HG03025 (cell line): ENCODE measurements at regions not wholly inside any gene's neighbourhood (a gene's known extent, or its start where the extent isn't known, plus 50 kb on each side); places are given as distances from the start of the nearest gene placed in this dataset.
"Not testable (repeated sequence)": the region's sequence is repeated elsewhere in the genome, so short reads cannot be mapped to it uniquely, and the experiment has no call there.

Experiments
- ATAC-seq: cut with Tn5 transposase; IDR thresholded peaks from one replicate; pipeline ENCODE4 v1.9.1; 2021; ENCODE audit warnings: mild to moderate bottlenecking, moderate library complexity; ENCODE audit not compliant: unreplicated experiment, low FRiP score

GRCh38 chr20:50323777-50324775 lies 133.4 kb downstream of the CEBPB start:
- ATAC-seq, result no peak

DNA sequence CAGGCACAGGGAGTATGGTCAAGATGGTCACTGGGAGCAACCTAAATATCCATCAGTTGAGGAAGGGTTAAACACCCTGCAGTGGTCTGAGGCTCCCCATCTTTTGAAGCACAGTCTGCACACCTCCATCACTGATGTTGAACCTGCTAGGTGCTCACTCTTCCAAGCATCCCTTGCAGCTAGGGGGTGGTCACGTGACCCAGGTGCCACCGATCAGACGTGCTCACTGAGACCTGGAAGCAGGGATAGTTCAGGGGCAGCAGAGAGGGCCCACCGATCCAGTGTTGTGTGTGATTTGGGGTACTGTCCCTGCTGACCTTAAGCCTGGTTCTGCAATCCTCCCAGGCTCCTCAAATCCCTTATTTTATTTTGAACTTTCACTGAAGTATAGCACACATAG lies 134.6 kb downstream of the CEBPB start:
- ATAC-seq, result no peak

GRCh38 chr20:50325651-50326050 lies 135.0 kb downstream of the CEBPB start:
- no peak for ATAC-seq

DNA sequence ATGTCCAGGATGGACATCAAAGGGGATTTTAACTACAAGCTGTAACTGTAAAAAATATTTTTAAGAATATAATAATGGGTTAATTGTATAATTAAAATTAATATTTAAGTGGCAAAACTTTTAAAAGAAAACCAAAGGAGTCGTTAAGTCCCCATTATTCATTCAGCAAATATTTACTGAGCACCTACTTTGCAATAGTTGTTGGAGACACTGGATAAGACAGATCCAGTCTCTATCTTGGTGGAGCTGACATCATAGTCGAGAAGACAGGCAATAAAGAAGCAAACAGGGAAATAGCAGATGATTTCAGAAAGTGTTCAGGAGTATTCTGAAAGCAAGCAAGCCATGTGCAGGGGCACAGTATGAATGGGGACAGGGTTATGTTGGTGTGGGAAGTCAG lies 137.0 kb downstream of the CEBPB start:
- ATAC-seq, result no peak

DNA sequence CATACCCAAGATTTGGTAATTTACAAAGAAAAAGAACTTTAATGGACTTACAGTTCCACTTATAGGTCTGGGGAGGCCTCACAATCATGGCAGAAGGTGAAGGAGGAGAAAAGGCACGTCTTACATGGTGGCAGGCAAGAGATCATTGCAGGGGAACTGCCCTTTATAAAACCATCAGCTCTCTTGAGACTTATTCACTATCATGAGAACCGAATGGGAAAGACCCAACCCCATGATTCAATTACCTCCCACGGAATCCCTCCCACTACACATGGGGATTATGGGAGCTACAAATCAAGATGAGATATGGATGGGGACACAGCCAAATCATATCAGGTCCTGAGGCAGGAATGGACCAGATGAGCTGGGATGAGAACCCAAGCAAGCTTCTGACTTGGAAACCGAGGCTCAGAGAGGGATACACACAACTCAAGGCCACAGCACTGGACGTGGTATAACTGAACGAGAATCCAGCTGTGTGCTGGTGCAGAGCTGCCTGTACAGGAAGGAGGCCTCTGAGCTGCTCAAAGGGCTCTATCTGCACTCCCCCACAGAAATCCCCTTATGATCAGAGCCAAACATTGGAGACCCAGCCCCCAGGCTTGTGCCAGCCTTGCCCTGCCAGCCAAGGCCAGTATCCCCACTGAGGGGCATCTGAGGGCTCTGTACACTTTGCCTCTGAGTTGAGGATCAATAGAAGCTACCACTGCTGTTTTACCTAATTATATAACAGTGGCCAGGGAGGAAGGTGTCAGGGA lies 137.8 kb downstream of the CEBPB start:
- no peak for ATAC-seq

DNA sequence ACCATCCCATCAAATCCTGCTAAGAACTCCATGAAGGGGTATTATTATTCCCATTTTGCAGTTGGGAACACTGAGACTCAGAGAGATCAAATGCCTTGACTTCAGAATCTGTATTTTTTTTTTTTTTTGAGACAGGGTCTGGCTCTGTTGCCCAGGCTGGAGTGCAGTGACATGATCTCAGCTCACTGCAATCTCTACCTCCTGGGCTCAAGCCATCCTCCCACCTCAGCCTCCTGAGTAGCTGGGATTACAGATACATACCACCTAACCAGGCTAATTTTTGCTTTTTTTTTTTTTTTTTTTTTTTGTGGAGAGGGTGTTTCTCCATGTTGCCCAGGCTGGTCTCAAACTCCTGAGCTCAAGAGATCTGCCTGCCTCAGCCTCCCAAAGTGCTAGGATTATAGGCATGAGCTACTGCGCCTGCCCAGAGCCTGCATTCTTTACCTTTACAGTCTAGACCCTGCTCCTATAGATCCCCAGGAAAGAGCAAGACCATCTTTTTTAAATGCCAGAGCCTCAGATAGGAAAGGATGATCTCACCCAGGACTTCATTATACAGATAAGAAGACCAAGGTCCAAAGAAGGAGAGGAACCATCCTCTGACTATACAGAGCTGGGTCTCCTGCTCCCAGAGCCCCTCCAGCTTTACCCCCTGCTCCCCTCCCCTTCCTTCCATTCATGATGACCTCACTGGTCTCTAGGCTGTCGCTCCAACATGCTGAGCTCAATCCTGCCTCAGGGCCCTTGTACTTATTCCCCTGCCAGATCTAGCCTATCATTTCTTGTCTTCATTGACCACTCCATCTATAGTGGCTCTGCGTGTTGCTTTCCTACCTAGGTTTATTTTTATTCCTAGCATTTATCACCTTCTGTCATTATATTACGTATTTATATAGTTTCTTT lies 138.6 kb downstream of the CEBPB start:
- no peak for ATAC-seq

DNA sequence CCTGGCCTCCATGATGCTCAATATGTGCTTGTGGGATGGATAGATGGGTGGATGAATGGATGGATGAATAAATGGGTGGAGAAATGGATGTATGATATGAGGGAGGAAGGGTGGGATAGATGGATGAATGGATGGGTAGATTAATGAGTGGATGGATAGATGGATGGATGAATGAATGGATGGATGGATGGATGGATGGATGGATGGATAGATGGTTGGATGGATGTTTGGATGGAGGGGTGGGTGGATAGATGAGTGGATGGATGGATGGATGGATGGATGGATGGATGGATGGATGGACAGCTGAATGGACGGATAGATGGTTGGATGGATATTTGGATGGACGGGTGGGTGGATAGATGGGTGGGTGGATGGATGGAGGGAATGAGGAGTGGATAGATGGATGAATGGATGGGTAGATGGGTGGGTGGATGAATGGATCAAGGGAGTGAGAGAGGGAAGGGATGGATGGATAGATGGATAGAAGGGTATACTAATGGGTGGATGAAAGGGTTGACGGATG lies 139.4 kb downstream of the CEBPB start:
- no peak for ATAC-seq

DNA sequence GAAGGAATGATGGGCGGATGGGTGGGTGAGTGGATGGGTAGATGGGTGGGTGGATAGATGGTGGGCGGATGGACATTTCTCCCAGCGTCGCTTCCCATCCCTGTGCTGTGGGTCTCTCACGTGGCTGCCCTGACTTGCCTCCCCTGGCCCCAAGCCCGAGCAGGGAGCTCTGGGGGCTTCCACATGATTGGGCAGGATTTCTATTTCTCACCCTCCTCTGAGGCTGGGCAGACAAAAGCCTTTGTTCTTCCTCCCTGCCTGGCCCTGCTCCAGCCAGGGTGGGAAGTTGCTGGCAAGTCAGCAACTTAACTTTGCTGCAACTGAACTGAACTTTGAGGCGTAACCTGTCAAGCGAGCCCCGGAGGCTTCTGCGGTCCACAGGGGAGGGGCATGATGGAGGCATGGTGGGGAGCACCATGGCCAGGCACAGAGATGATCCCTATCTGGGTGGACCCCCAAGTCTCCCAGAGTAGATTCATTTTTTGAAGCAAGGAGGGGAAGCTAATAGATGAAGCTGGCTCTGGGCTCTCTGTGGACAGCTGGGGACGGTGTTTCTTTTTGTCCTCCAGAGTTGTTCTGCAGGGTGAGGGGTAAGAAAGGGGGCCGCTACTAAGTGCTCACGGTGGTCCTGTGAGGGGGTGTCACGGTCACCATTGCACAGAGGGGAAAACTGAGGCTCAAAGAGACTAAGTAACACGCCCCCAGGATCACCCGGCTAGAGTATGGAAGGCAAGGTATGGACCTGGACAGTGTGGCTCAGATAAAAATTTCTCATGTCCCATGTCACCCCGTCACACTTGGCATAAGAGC lies 140.1 kb downstream of the CEBPB start:
- no peak for ATAC-seq

DNA sequence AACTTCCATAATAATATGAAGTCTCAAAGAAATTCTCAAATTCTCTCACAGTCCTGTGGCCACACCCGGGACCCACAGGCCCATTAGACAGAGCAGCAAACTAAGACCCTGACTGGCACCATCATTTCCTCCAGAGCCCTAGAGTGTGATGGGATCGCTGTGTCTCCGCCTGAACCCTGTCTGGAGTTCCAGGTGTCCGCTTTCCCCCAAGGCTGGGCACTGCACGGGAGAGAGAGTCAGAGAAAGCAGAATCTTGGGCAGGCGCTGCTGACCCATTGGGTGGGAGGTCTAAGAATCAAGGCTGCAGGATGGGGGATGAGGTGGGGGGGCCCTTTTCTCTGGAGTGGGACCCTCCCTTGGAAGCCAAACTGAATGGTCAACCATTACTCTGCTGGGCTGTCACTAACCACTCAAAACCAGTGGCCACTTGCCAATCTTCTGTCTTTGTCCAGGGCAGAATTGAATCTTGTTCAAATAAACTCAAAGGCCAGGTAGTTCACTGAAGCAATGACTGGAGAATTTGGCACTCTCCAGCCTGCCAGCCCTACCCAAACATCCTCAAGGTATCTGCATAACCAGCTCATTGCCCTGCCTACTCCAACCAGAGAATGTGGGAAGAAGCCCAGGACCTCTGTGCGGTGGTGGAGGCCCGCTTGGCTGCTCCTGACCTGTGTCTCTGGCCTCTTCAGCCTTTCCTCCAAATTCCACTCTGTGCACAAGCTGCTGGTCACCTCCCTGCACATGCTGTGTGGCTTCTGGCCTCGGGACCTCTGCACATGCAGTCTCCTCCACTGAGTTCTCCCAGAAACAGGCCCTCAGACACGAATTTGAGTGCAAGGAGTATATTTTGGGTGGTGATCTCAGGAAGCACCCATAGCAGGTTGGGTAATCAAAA lies 141.1 kb downstream of the CEBPB start:
- no peak for ATAC-seq

GRCh38 chr20:50332491-50332980 lies 141.9 kb downstream of the CEBPB start:
- ATAC-seq, result no peak

GRCh38 chr20:50333131-50333670 lies 142.6 kb downstream of the CEBPB start:
- ATAC-seq, result no peak

DNA sequence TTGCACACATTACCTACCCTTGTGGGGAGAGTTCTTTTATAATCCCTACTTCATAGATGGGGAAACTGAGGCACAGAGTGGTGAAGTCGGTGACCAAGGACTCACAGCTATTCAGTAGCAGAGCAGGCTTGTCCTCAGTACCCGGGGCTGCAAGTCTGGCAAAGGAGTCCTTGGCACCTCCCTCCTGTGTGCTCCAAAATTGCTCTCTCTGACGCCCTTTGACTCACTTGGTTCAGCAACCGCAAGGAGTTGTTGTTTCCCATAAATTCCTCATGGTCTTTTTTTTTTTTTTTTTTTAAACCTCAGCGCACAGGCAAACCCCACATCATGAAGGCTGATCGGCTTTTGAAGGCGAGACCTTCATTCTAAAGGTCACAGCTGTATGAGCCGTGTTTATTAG lies 143.2 kb downstream of the CEBPB start:
- ATAC-seq, result no peak

DNA sequence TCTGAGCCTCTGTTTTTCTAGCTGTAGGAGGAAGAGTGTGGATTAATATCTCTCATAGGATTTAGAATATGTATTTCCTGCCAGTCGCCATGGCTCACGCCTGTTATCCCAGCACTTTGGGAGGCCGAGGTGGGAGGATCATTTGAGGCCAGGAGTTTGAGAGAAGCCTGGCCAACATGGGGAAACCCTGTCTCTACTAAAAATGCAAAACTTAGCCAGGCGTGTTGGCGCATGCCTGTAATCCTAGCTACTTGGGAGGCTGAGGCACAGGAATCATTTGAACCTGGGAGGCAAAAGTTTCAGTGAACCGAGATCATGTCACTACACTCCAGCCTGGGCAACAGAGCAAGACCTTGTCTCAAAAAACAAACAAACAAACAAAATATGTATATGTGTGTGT lies 143.9 kb downstream of the CEBPB start:
- ATAC-seq, result not testable (repeated sequence)

DNA sequence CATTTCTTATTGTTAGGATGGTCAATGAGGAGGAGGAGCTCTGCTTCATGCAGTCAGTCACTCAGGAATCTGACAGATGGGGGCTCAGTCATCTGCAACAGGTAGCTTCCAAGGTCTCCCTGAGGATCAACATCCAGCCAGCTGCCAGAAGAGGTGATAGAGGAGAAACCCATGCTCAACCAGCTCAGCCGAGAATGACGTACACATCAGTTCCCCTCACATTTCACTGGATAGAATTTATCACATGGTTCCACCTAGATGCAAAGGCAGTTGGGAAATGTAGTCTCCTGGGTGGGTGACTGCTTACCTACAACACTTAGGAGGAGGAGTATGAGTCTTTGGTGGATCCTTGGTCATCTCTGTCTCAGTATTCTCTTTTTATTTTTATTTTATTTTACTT lies 144.5 kb downstream of the CEBPB start:
- no peak for ATAC-seq

GRCh38 chr20:50335866-50336265 lies 145.2 kb downstream of the CEBPB start:
- no peak for ATAC-seq

- no peak for ATAC-seq
These were observed 146.0 kb downstream of the CEBPB start for GRCh38 chr20:50336661-50337060.

DNA sequence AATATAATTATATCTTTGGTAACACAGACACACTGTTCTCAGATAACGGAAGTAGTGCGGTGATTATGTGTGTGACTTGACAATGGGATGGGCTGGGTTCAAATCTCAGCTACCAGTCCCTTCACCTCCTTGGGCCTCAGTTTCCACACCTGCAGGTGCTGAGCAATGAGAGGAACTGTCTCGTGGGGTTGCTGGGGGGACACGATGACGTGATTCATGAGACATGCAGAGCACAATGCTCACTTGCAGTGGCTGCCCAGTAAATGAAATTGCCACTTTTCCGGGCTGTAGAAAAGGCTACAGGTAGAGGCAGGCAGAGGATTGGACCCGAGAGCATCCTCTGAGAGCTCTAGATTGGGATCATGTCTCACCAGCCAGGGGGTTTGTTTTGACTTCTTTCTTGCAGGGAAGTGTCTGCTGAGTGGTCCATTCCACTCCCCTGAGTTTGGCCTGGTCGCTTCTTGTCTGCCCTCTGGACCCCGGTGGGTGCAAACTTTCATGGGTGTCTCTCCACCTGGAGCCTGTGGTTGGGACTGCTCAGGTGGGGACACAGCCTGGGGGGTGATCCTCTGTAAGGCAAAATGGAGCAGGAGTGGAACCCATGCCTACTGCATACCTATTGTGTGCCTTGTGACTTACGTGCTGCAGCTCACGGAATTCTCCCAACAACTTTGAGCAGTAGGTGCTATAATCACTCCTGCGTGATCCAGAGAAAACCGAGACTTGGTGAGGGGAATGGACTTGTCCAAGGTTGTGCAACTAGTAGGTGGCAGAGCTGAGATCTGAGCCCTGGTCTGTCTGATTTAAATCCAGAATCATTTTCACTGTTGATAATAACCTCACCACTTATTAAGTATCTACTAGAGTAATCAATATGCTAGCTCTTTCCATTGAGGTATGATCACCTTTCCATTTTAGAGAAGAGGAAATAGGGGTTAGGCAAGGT lies 147.2 kb downstream of the CEBPB start:
- no peak for ATAC-seq
